BLaER1 (cell line): ENCODE measurements at regions not wholly inside any gene's neighbourhood (a gene's known extent, or its start where the extent isn't known, plus 50 kb on each side); places are given as distances from the start of the nearest gene placed in this dataset.

ENCODE experiments used
- H3K27ac ChIP-seq: shearing (Covaris generic); formaldehyde crosslinking; 2 replicates; pipeline ENCODE4 v1.8.1; 2022
- H3K27me3 ChIP-seq: shearing (Covaris generic); formaldehyde crosslinking; 2 replicates; pipeline ENCODE4 v1.8.1; 2022
- H3K36me3 ChIP-seq: shearing (Covaris generic); formaldehyde crosslinking; 2 replicates; pipeline ENCODE4 v1.8.1; 2022
- H3K4me1 ChIP-seq: shearing (Covaris generic); formaldehyde crosslinking; 2 replicates; pipeline ENCODE4 v1.8.1; 2022
- H3K4me2 ChIP-seq: shearing (Covaris generic); formaldehyde crosslinking; 2 replicates; pipeline ENCODE4 v1.8.1; 2022
- H3K4me3 ChIP-seq: shearing (Covaris generic); formaldehyde crosslinking; 2 replicates; pipeline ENCODE4 v1.8.1; 2022
- H3K9ac ChIP-seq: shearing (Covaris generic); formaldehyde crosslinking; 2 replicates; pipeline ENCODE4 v1.8.1; 2022
- H3K9me3 ChIP-seq: shearing (Covaris generic); formaldehyde crosslinking; 2 replicates; pipeline ENCODE4 v1.8.1; 2022
- H4K20me1 ChIP-seq: shearing (Covaris generic); formaldehyde crosslinking; 2 replicates; pipeline ENCODE4 v1.8.1; 2022
- Cebpa-rat ChIP-seq: shearing (Covaris generic); IDR thresholded peaks from 2 replicates; pipeline ENCODE4 v1.8.1; 2022

GRCh38 chr3:178048768-178049167, 487.5 kb upstream of the KCNMB2 start:
- Histone ChIP-seq H3K36me3 (no peaks in the 10 kb centered on the region), H3K27ac (no peak overlapping the region), H3K9ac (no peak overlapping the region), H3K9me3 (peaks cover 6% of the 10 kb centered on the region), H4K20me1 (no peaks in the 10 kb centered on the region), H3K27me3 (no peaks in the 10 kb centered on the region), H3K4me2 (no peak overlapping the region), H3K4me3 (no peak overlapping the region), H3K4me1 (no peaks in the 10 kb centered on the region)
- TF ChIP-seq Cebpa-rat = no peak

GRCh38 chr3:178054471-178054870, 481.8 kb upstream of the KCNMB2 start:
- no peaks in the 10 kb centered on the region for H4K20me1 ChIP-seq
- peaks cover 6% of the 10 kb centered on the region; the same call in 1 of the 2 replicates for H3K9me3 ChIP-seq
- no peaks in the 10 kb centered on the region for H3K36me3 ChIP-seq
- no peak overlapping the region for H3K27ac ChIP-seq
- no peak overlapping the region for H3K9ac ChIP-seq
- H3K4me2 ChIP-seq = no peak overlapping the region
- H3K4me1 ChIP-seq = no peaks in the 10 kb centered on the region
- no peak for TF ChIP-seq Cebpa-rat
- H3K4me3 ChIP-seq = no peak overlapping the region
- H3K27me3 ChIP-seq = no peaks in the 10 kb centered on the region

DNA sequence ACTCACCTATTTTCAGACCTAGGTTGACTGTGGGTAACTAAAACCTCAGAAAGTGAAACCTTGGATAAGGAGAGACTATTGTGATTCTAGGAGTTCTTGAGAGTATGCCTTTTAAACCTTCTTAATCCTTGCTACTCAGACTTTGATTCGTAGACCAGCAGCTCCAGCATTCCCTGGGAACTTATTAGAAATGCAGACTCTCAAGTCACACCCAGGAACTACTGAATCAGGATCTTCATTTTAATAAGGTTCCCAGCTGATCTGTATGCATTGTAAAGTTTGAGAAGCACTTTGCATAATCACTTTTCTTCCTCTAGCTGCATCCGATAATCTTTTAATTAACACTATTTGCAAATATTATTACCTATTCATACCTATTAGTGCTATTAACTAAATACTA, 480.3 kb upstream of the KCNMB2 start:
- no peaks in the 10 kb centered on the region for H4K20me1 ChIP-seq
- H3K27ac ChIP-seq = no peak overlapping the region
- no peaks in the 10 kb centered on the region for H3K36me3 ChIP-seq
- no peak overlapping the region for H3K4me2 ChIP-seq
- H3K4me1 ChIP-seq = no peaks in the 10 kb centered on the region
- H3K27me3 ChIP-seq = no peaks in the 10 kb centered on the region
- H3K4me3 ChIP-seq = no peak overlapping the region
- H3K9me3 ChIP-seq = peaks cover 6% of the 10 kb centered on the region; the same call in 1 of the 2 replicates
- TF ChIP-seq Cebpa-rat = no peak
- no peak overlapping the region for H3K9ac ChIP-seq

DNA sequence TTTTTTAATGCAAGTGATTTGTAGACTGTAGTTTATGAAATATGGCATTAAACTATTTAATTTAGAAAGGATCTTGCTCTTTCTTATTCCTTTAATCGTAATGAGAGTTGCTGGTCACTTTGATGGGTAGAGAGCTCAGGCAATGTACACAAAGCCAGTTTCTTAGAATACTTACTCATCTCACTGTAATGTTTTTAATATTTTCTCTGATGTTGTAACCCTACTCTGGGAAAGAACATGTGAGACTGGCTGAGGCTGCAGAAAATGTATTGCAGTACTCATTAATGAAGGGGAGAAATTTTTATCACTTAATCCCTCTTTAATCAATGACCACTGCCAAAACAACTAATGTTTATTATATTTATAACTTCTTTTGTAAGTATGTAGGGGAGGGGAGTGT, 479.4 kb upstream of the KCNMB2 start:
- no peak for TF ChIP-seq Cebpa-rat
- no peak overlapping the region for H3K4me3 ChIP-seq
- no peaks in the 10 kb centered on the region for H3K4me1 ChIP-seq

GRCh38 chr3:178058629-178059028, 477.6 kb upstream of the KCNMB2 start:
- Histone ChIP-seq H3K9me3 (peaks cover 6% of the 10 kb centered on the region; the same call in 1 of the 2 replicates), H3K9ac (no peak overlapping the region), H4K20me1 (no peaks in the 10 kb centered on the region), H3K4me1 (no peaks in the 10 kb centered on the region), H3K4me3 (no peak overlapping the region), H3K27me3 (no peaks in the 10 kb centered on the region), H3K27ac (no peak overlapping the region), H3K4me2 (no peak overlapping the region), H3K36me3 (no peaks in the 10 kb centered on the region)
- no peak for TF ChIP-seq Cebpa-rat

More for the DNA sequence above, 479.4 kb upstream of the KCNMB2 start:
- Histone ChIP-seq H3K27ac (no peak overlapping the region), H3K9me3 (peaks cover 6% of the 10 kb centered on the region; the same call in 1 of the 2 replicates), H4K20me1 (no peaks in the 10 kb centered on the region), H3K36me3 (no peaks in the 10 kb centered on the region), H3K27me3 (no peaks in the 10 kb centered on the region), H3K4me2 (no peak overlapping the region), H3K9ac (no peak overlapping the region)

DNA sequence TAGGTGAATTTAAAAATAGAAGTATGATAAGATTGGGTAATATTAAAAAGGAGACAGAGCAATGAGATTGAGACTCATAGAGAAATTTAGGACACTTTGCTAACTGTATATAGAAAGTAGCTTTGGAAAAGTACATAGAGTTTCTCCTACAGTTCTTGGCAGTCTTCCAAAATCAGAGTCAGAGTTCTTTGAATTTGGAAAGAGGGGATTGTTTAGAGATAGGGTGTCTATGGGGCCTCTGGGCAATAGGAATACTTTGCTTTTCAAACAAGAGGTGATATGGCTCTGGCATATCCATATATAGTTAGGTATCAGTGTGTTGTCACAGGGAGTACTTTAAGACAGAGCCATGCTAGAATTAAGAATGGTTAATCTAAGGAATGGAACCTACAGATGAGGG, 477.1 kb upstream of the KCNMB2 start:
- H3K27ac ChIP-seq = no peak overlapping the region
- H3K9me3 ChIP-seq = peaks cover 7% of the 10 kb centered on the region
- no peaks in the 10 kb centered on the region for H4K20me1 ChIP-seq
- TF ChIP-seq Cebpa-rat = no peak
- H3K9ac ChIP-seq = no peak overlapping the region
- no peak overlapping the region for H3K4me2 ChIP-seq
- H3K4me3 ChIP-seq = no peak overlapping the region
- no peaks in the 10 kb centered on the region for H3K27me3 ChIP-seq
- no peaks in the 10 kb centered on the region for H3K4me1 ChIP-seq
- no peaks in the 10 kb centered on the region for H3K36me3 ChIP-seq

DNA sequence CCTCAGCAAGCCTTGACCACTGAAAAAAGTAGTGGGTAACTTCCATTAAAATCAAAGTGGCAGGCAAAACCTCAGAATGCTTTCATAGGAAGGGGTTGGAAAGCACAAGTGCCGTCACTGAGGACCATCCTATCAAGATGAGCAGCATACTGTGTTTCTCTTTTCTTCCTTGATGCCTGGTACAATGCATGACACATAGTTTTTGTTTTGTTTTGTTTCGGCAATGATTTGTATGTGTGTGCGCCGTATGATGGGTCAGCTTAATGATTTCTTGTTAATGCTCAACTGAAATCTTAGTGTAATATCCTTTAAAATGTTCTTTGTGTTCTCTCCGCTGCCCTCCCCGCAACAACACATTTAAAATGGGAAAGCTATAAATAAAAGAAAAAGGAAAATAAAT, 476.4 kb upstream of the KCNMB2 start:
- Histone ChIP-seq H3K36me3 (no peaks in the 10 kb centered on the region), H3K9me3 (peaks cover 10% of the 10 kb centered on the region), H3K4me1 (no peaks in the 10 kb centered on the region), H3K9ac (no peak overlapping the region), H3K4me3 (no peak overlapping the region), H3K27ac (no peak overlapping the region), H3K27me3 (no peaks in the 10 kb centered on the region), H4K20me1 (no peaks in the 10 kb centered on the region), H3K4me2 (no peak overlapping the region)
- no peak for TF ChIP-seq Cebpa-rat

GRCh38 chr3:178060407-178060806, 475.8 kb upstream of the KCNMB2 start:
- H3K4me2 ChIP-seq = no peak overlapping the region
- H3K27ac ChIP-seq = no peak overlapping the region

GRCh38 chr3:178062126-178062525, 474.1 kb upstream of the KCNMB2 start:
- H3K9ac ChIP-seq = no peak overlapping the region
- H3K4me2 ChIP-seq = no peak overlapping the region
- H4K20me1 ChIP-seq = no peaks in the 10 kb centered on the region
- H3K4me1 ChIP-seq = peaks cover under 1% of the 10 kb centered on the region; the same call in 1 of the 2 replicates
- H3K27me3 ChIP-seq = no peaks in the 10 kb centered on the region
- H3K9me3 ChIP-seq = peaks cover 21% of the 10 kb centered on the region
- H3K27ac ChIP-seq = no peak overlapping the region
- 0 out of 2 replicates have a peak, but pooled peaks cover 5% of the 10 kb centered on the region for H3K36me3 ChIP-seq
- no peak for TF ChIP-seq Cebpa-rat
- no peak overlapping the region for H3K4me3 ChIP-seq

More at GRCh38 chr3:178060407-178060806, 475.8 kb upstream of the KCNMB2 start:
- no peak overlapping the region for H3K4me3 ChIP-seq
- no peak for TF ChIP-seq Cebpa-rat
- H3K9ac ChIP-seq = no peak overlapping the region
- no peaks in the 10 kb centered on the region for H3K36me3 ChIP-seq
- H3K9me3 ChIP-seq = peaks cover 13% of the 10 kb centered on the region
- H3K4me1 ChIP-seq = no peaks in the 10 kb centered on the region
- H4K20me1 ChIP-seq = no peaks in the 10 kb centered on the region
- no peaks in the 10 kb centered on the region for H3K27me3 ChIP-seq

DNA sequence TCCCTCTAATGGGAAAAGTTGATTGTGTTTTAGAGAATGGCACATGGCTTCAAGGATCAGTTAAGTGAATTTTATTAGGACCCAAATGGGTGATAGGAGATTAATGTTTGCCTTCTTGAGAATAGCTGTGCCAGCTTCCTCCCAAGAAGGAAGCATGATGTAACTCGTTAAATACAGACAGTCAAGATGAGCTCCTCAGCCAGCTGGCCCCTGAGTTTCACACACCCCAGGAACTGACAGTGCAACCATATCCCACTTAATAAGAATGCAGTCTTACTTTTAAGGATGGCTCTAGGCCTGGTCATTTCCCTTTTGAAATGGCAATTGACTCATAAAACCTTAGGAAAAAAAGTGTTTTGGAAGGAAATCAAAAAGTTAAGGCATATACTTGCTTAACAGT, 472.8 kb upstream of the KCNMB2 start:
- Histone ChIP-seq H3K4me1 (peaks cover 7% of the 10 kb centered on the region; the same call in 1 of the 2 replicates), H3K27me3 (no peaks in the 10 kb centered on the region), H3K4me2 (no peak overlapping the region), H3K36me3 (0 out of 2 replicates have a peak, but pooled peaks cover 5% of the 10 kb centered on the region), H3K27ac (no peak overlapping the region), H4K20me1 (no peaks in the 10 kb centered on the region), H3K9me3 (peaks cover 17% of the 10 kb centered on the region), H3K9ac (no peak overlapping the region), H3K4me3 (no peak overlapping the region)
- TF ChIP-seq Cebpa-rat = no peak

GRCh38 chr3:178067721-178068120, 468.5 kb upstream of the KCNMB2 start:
- Histone ChIP-seq H3K4me2 (no peak overlapping the region), H3K4me1 (peaks cover 7% of the 10 kb centered on the region; the same call in 1 of the 2 replicates), H3K4me3 (no peak overlapping the region), H3K9ac (no peak overlapping the region), H3K36me3 (0 out of 2 replicates have a peak, but pooled peaks cover 5% of the 10 kb centered on the region), H3K27me3 (no peaks in the 10 kb centered on the region), H3K27ac (no peak overlapping the region), H3K9me3 (peaks cover 15% of the 10 kb centered on the region), H4K20me1 (no peaks in the 10 kb centered on the region)
- no peak for TF ChIP-seq Cebpa-rat
